Neural progenitor cell (in vitro differentiated cells): ENCODE measurements at regions not wholly inside any gene's neighbourhood (a gene's known extent, or its start where the extent isn't known, plus 50 kb on each side); places are given as distances from the start of the nearest gene placed in this dataset.

Experiments used
- DNase-seq: peaks from one replicate; pipeline ENCODE4 v3.0.0-alpha.2; 2016; ENCODE audit warnings: low spot score
- H2AFZ ChIP-seq: fragments of 200-600 bp; sonication (generic); replicated peaks from 2 replicates; pipeline ENCODE4 v1.6.1; 2016; ENCODE audit warnings: antibody characterized with exemption
- H3F3A ChIP-seq: fragments of 200-600 bp; sonication (generic); 2 replicates; pipeline ENCODE4 v1.6.1; 2016; ENCODE audit warnings: antibody characterized with exemption, low read depth
- H3K27ac ChIP-seq: fragments of 200-600 bp; sonication (generic); 2 replicates; pipeline ENCODE4 v1.5.1; 2016; ENCODE audit warnings: mild to moderate bottlenecking
- H3K27me3 ChIP-seq: fragments of 200-600 bp; sonication (generic); 2 replicates; pipeline ENCODE4 v1.6.1; 2016; ENCODE audit warnings: mild to moderate bottlenecking, moderate library complexity
- H3K36me3 ChIP-seq: fragments of 200-600 bp; sonication (generic); 2 replicates; pipeline ENCODE4 v1.5.1; 2016
- H3K4me1 ChIP-seq: fragments of 200-600 bp; sonication (generic); 2 replicates; pipeline ENCODE4 v1.6.1; 2016; ENCODE audit warnings: mixed run types
- H3K4me2 ChIP-seq: fragments of 200-600 bp; sonication (generic); 2 replicates; pipeline ENCODE4 v1.6.1; 2016
- H3K4me3 ChIP-seq: fragments of 200-600 bp; sonication (generic); 2 replicates; pipeline ENCODE4 v1.5.1; 2016
- H3K79me2 ChIP-seq: fragments of 200-600 bp; sonication (generic); 2 replicates; pipeline ENCODE4 v1.6.1; 2016; ENCODE audit warnings: low read depth
- H3K9ac ChIP-seq: fragments of 200-600 bp; sonication (generic); 2 replicates; pipeline ENCODE4 v1.6.1; 2016
- H3K9me3 ChIP-seq: fragments of 200-600 bp; sonication (generic); 2 replicates; pipeline ENCODE4 v1.5.1; 2016; ENCODE audit warnings: low read depth
- H4K20me1 ChIP-seq: fragments of 200-600 bp; sonication (generic); 2 replicates; pipeline ENCODE4 v1.6.1; 2016; ENCODE audit warnings: low read depth
- H3K27ac Mint-ChIP-seq: 3 replicates; pipeline ENCODE4 v1.8.0; 2021; ENCODE audit warnings: mixed read lengths
- H3K27me3 Mint-ChIP-seq: 2 replicates; pipeline ENCODE4 v1.8.0; 2022; ENCODE audit warnings: low read depth, mild to moderate bottlenecking, inconsistent platforms, moderate library complexity, mixed read lengths; ENCODE audit not compliant: insufficient read depth
- H3K36me3 Mint-ChIP-seq: 3 replicates; pipeline ENCODE4 v1.8.0; 2021; ENCODE audit warnings: mixed read lengths
- H3K4me1 Mint-ChIP-seq: 3 replicates; pipeline ENCODE4 v1.8.0; 2021; ENCODE audit warnings: mixed read lengths
- H3K4me3 Mint-ChIP-seq: 3 replicates; pipeline ENCODE4 v1.8.0; 2021; ENCODE audit warnings: mild to moderate bottlenecking, moderate library complexity, mixed read lengths
- H3K9me3 Mint-ChIP-seq: 3 replicates; pipeline ENCODE4 v1.8.0; 2020; ENCODE audit warnings: mixed read lengths
- EZH2 ChIP-seq: fragments of 200-600 bp; sonication (generic); IDR thresholded peaks from 2 replicates; pipeline ENCODE4 v1.6.1; 2017; ENCODE audit warnings: antibody characterized with exemption, mild to moderate bottlenecking, moderate library complexity
- EZH2phosphoT487 ChIP-seq: fragments of 200-600 bp; sonication (generic); IDR thresholded peaks from 2 replicates; pipeline ENCODE4 v1.6.1; 2017; ENCODE audit warnings: antibody characterized with exemption
- TF ChIP-seq, protein P1 (sequence below): fragments of 200-600 bp; sonication (generic); IDR thresholded peaks from 2 replicates; pipeline ENCODE4 v1.5.1; 2017; ENCODE audit warnings: antibody characterized with exemption, mild to moderate bottlenecking

DNA sequence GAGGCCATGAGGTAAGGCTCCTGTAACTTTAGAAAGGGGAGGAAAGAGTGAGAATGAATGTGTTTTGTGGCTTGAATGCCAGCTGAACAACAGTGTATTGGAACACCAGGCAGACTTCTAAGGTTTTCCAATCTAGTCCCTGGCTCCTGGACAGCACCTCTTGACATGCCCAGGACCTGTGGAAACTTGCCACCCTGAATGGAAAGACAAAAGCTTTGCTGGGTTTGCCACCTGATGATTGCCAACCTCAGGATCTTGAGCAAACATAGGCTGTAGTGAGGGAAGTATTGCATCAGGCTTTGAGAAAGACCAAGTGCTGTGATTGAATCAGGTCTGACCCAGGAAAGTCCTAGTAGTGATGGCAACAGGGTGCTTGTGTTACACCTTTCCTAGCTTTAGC lies 1393.1 kb upstream of the DIAPH2 start:
- Mint-ChIP-seq H3K36me3 (no peaks in the 10 kb centered on the region), H3K4me3 (no peak overlapping the region), H3K27me3 (peaks cover 3% of the 10 kb centered on the region), H3K27ac (no peak overlapping the region), H3K4me1 (peaks cover 15% of the 10 kb centered on the region), H3K9me3 (no peaks in the 10 kb centered on the region)
- Histone ChIP-seq H3K4me3 (no peak overlapping the region), H3K9ac (no peak overlapping the region), H3K4me2 (no peak overlapping the region), H3K27ac (no peak overlapping the region), H2AFZ (no peak overlapping the region), H3K79me2 (no peaks in the 10 kb centered on the region), H3K4me1 (peaks cover 5% of the 10 kb centered on the region), H3K9me3 (no peaks in the 10 kb centered on the region), H3K27me3 (no peaks in the 10 kb centered on the region), H4K20me1 (no peaks in the 10 kb centered on the region), H3F3A (no peaks in the 10 kb centered on the region), H3K36me3 (no peaks in the 10 kb centered on the region)
- TF ChIP-seq EZH2phosphoT487 (no peak), EZH2 (no peak)
- TF ChIP-seq, protein P1, sequence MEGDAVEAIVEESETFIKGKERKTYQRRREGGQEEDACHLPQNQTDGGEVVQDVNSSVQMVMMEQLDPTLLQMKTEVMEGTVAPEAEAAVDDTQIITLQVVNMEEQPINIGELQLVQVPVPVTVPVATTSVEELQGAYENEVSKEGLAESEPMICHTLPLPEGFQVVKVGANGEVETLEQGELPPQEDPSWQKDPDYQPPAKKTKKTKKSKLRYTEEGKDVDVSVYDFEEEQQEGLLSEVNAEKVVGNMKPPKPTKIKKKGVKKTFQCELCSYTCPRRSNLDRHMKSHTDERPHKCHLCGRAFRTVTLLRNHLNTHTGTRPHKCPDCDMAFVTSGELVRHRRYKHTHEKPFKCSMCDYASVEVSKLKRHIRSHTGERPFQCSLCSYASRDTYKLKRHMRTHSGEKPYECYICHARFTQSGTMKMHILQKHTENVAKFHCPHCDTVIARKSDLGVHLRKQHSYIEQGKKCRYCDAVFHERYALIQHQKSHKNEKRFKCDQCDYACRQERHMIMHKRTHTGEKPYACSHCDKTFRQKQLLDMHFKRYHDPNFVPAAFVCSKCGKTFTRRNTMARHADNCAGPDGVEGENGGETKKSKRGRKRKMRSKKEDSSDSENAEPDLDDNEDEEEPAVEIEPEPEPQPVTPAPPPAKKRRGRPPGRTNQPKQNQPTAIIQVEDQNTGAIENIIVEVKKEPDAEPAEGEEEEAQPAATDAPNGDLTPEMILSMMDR = no peak
- no peak for DNase-seq

DNA sequence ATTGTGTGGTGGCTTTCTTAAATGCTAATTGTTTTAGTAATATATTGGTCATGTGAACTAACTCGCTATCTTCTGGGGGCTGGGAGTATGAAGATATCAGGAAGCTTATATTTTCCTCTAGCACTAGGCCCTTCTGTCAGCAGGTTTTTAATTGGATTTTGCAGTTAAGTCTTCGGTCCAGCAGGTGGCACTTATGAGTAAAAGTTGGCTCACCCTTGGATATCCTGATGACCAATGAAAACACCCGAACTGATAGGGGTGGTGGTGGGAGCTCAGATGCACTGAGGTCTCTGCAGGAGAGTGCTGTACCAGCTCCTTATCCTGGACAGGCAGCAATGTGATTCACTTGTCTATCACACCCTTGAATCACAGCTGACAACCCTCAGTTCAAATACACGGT lies 1365.8 kb upstream of the DIAPH2 start:
- Mint-ChIP-seq H3K9me3 (no peaks in the 10 kb centered on the region), H3K36me3 (no peaks in the 10 kb centered on the region), H3K27me3 (no peaks in the 10 kb centered on the region), H3K27ac (no peak overlapping the region), H3K4me3 (no peak overlapping the region), H3K4me1 (no peaks in the 10 kb centered on the region)
- no peaks in the 10 kb centered on the region for H3K36me3 ChIP-seq
- no peak overlapping the region for H3K27ac ChIP-seq
- H3K27me3 ChIP-seq = no peaks in the 10 kb centered on the region
- H3K9ac ChIP-seq = no peak overlapping the region
- peak; percentile 52 for DNase-seq
- H3K9me3 ChIP-seq = no peaks in the 10 kb centered on the region
- H3K4me2 ChIP-seq = no peak overlapping the region
- H3F3A ChIP-seq = no peaks in the 10 kb centered on the region
- H4K20me1 ChIP-seq = no peaks in the 10 kb centered on the region
- H3K4me3 ChIP-seq = no peak overlapping the region
- TF ChIP-seq, protein P1 = peak; percentile 61
- no peak for TF ChIP-seq EZH2phosphoT487
- no peaks in the 10 kb centered on the region for H3K4me1 ChIP-seq
- no peak overlapping the region for H2AFZ ChIP-seq
- H3K79me2 ChIP-seq = no peaks in the 10 kb centered on the region

DNA sequence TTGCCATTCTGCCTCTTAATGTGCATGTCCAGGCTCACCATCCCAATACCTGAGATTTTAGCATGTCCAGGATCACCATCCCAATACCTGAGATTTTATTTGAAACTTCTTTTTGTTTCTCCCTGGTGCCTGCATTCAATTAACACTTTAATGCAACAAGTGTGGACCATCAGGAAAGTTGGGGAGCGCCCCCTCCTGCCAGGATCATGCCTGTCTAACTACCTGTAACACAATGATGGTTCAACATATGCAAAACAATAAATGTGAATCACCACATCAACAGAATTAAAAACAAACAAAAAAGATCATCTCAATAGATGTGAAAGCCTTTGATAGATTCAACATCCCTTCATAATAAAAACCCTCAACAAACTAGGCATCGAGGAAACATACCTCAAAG lies 1359.5 kb upstream of the DIAPH2 start:
- no peaks in the 10 kb centered on the region for H3K36me3 ChIP-seq
- no peak overlapping the region for H3K9ac ChIP-seq
- no peaks in the 10 kb centered on the region for H4K20me1 ChIP-seq
- peaks cover 3% of the 10 kb centered on the region for H3K27me3 Mint-ChIP-seq
- H3K4me1 ChIP-seq = no peaks in the 10 kb centered on the region
- no peak overlapping the region for H2AFZ ChIP-seq
- H3K4me2 ChIP-seq = no peak overlapping the region
- H3K9me3 ChIP-seq = no peaks in the 10 kb centered on the region
- no peak overlapping the region for H3K27ac ChIP-seq
- H3K4me1 Mint-ChIP-seq = no peaks in the 10 kb centered on the region
- H3K27me3 ChIP-seq = no peaks in the 10 kb centered on the region
- TF ChIP-seq, protein P1 = peak; percentile 45
- no peak for TF ChIP-seq EZH2phosphoT487
- no peaks in the 10 kb centered on the region for H3K79me2 ChIP-seq
- no peak overlapping the region for H3K4me3 ChIP-seq
- H3K4me3 Mint-ChIP-seq = no peak overlapping the region
- no peaks in the 10 kb centered on the region for H3F3A ChIP-seq
- peaks cover 2% of the 10 kb centered on the region for H3K9me3 Mint-ChIP-seq
- H3K27ac Mint-ChIP-seq = no peak overlapping the region
- DNase-seq = no peak
- no peaks in the 10 kb centered on the region for H3K36me3 Mint-ChIP-seq

DNA sequence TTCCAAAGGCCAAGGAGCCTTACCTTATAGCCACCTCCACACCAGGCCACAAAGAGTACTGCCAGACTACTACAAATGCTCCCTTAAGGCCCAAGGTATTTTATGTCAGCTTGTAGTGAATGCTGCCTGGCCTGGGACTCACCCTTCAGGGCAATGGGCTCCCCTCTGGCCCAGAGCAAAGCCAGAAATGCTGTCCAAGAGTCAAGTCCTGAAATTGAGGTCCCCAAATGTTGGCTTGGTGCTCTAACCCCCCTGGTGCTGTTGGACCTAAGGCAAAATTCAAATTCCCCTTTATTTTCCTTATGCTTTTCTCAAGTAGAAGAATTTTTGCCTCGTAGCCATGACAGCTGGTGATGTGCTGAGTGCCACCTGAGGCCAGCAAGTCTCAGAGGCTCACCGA lies 1354.3 kb upstream of the DIAPH2 start:
- no peak overlapping the region for H2AFZ ChIP-seq
- no peaks in the 10 kb centered on the region for H3K36me3 ChIP-seq
- no peak overlapping the region for H3K27ac ChIP-seq
- H3K27ac Mint-ChIP-seq = no peak overlapping the region
- no peak overlapping the region for H3K4me2 ChIP-seq
- H4K20me1 ChIP-seq = no peaks in the 10 kb centered on the region
- H3F3A ChIP-seq = no peaks in the 10 kb centered on the region
- H3K9ac ChIP-seq = no peak overlapping the region
- no peaks in the 10 kb centered on the region for H3K9me3 ChIP-seq
- no peaks in the 10 kb centered on the region for H3K79me2 ChIP-seq
- TF ChIP-seq EZH2phosphoT487 (no peak), EZH2 (no peak)
- TF ChIP-seq, protein P1 = no peak
- H3K4me1 Mint-ChIP-seq = peaks cover 26% of the 10 kb centered on the region
- H3K4me3 ChIP-seq = no peak overlapping the region
- peaks cover 7% of the 10 kb centered on the region for H3K4me1 ChIP-seq
- DNase-seq = no peak
- no peak overlapping the region for H3K4me3 Mint-ChIP-seq
- H3K27me3 Mint-ChIP-seq = peaks cover 4% of the 10 kb centered on the region
- H3K36me3 Mint-ChIP-seq = no peaks in the 10 kb centered on the region
- peaks cover 4% of the 10 kb centered on the region for H3K9me3 Mint-ChIP-seq
- H3K27me3 ChIP-seq = no peaks in the 10 kb centered on the region
